GM12878 (cell line): ENCODE measurements at regions not wholly inside any gene's neighbourhood (a gene's known extent, or its start where the extent isn't known, plus 50 kb on each side); places are given as distances from the start of the nearest gene placed in this dataset.

Experiments
- ATAC-seq: fragments of 200-7000 bp; cut with Tn5 transposase; 3 replicates; pipeline ENCODE4 v1.9.1; 2020; ENCODE audit warnings: mild to moderate bottlenecking, moderate library complexity
- BruUV-seq: library from RNA; stranded (reverse); fragments of 400-500 nt; replicated peaks from 2 replicates; lab custom pipeline; 2021; lab: Mats Ljungman, UMichigan
- CTCF ChIA-PET: fragments of 300-600 bp; sonication (Branson Sonifier 250); formaldehyde crosslinking; extraction: SDS; loops from one replicate; lab custom pipeline; 2021; ENCODE audit warnings: inconsistent platforms; lab: Yijun Ruan, JAX
- POLR2A ChIA-PET: fragments of 350-600 bp; formaldehyde crosslinking; extraction: SDS; loops from one replicate; lab custom pipeline; 2021; ENCODE audit warnings: inconsistent platforms; lab: Charles Lee
- RAD21 ChIA-PET: fragments of 300-600 bp; sonication (Branson Sonifier 250); formaldehyde crosslinking; loops from one replicate; lab custom pipeline; 2023; ENCODE audit warnings: antibody characterized with exemption; ENCODE audit not compliant: unreplicated experiment; lab: Charles Lee
- SMC1A ChIA-PET: fragments of 300-600 bp; sonication (Branson Sonifier 250); formaldehyde crosslinking; loops from one replicate; lab custom pipeline; 2023; ENCODE audit not compliant: unreplicated experiment, uncharacterized antibody; lab: Charles Lee
- DNase-seq: peaks from one replicate; pipeline ENCODE4 v3.0.0-alpha.2; 2011; ENCODE audit warnings: low read depth, low spot score
- FAIRE-seq: peaks from 3 replicates; lab custom pipeline; 2011; peaks lifted over from hg19 to GRCh38; lab: Jason Lieb, UNC
- H2AFZ ChIP-seq: 2 replicates; pipeline ENCODE4 v1.6.0; 2011; ENCODE audit warnings: low read depth, low read length, control low read depth; ENCODE audit not compliant: control insufficient read depth
- H3K27ac ChIP-seq: 2 replicates; pipeline ENCODE4 v1.5.1; 2011; ENCODE audit warnings: control low read depth; ENCODE audit not compliant: control insufficient read depth, insufficient read depth
- H3K27me3 ChIP-seq, 2 experiments: replicated peaks in 1 of 2; 2 replicates each; pipeline versions ENCODE4 v1.6.0 to v1.6.1; 2011; ENCODE audit warnings: low read length in 1 of 2; ENCODE audit not compliant: control insufficient read depth in 2 of 2, insufficient read depth in 2 of 2
- H3K36me3 ChIP-seq, 2 experiments: 2 replicates each; pipeline ENCODE4 v1.5.1; 2011; ENCODE audit warnings: low read length in 1 of 2; ENCODE audit not compliant: control insufficient read depth in 2 of 2, insufficient read depth in 2 of 2
- H3K4me1 ChIP-seq: 2 replicates; pipeline ENCODE4 v1.6.1; 2011; ENCODE audit warnings: mild to moderate bottlenecking, low read length, moderate library complexity, mixed read lengths; ENCODE audit not compliant: control insufficient read depth, insufficient read depth
- H3K4me2 ChIP-seq: 2 replicates; pipeline ENCODE4 v1.6.0; 2011; ENCODE audit warnings: control low read depth; ENCODE audit not compliant: control insufficient read depth, insufficient read depth
- H3K4me3 ChIP-seq: fragments of 200-600 bp; sonication (generic); 2 replicates; pipeline ENCODE4 v1.5.1; 2016
- H3K79me2 ChIP-seq: 2 replicates; pipeline ENCODE4 v1.6.0; 2011; ENCODE audit warnings: low read length; ENCODE audit not compliant: control insufficient read depth, insufficient read depth
- H3K9ac ChIP-seq: 2 replicates; pipeline ENCODE4 v1.8.0; 2011; ENCODE audit warnings: low read length, control low read depth, mixed read lengths; ENCODE audit not compliant: control insufficient read depth, insufficient read depth
- H3K9me3 ChIP-seq: replicated peaks from 3 replicates; pipeline ENCODE4 v1.5.1; 2011; ENCODE audit warnings: mild to moderate bottlenecking, low read length; ENCODE audit not compliant: control insufficient read depth, insufficient read depth
- H4K20me1 ChIP-seq: 2 replicates; pipeline ENCODE4 v1.6.0; 2011; ENCODE audit not compliant: control insufficient read depth, insufficient read depth
- CTCF ChIP-seq, 3 experiments: IDR thresholded peaks in 2 of 3; conservative IDR thresholded peaks in 1 of 3; 2 replicates each; pipeline ENCODE4 v1.5.1; 2011; ENCODE audit warnings: low read depth in 3 of 3, low read length in 3 of 3, mild to moderate bottlenecking in 3 of 3, control low read depth in 2 of 3, moderate library complexity in 2 of 3, inconsistent platforms in 1 of 3, mixed read lengths in 1 of 3; ENCODE audit not compliant: control insufficient read depth in 2 of 3, insufficient read depth in 1 of 3; ENCODE audit errors: extremely low read depth in 1 of 3
- IKZF1 ChIP-seq: fragments of 450-650 bp; conservative IDR thresholded peaks from 2 replicates; pipeline ENCODE4 v1.6.1; 2017; ENCODE audit warnings: antibody characterized with exemption, mild to moderate bottlenecking
- RAD21 ChIP-seq: IDR thresholded peaks from 2 replicates; pipeline ENCODE4 v1.6.1; 2011; ENCODE audit warnings: mild to moderate bottlenecking, low read depth, low read length, moderate library complexity; ENCODE audit not compliant: insufficient read depth
- SMC3 ChIP-seq: IDR thresholded peaks from 2 replicates; pipeline ENCODE4 v1.6.1; 2011; ENCODE audit warnings: low read length, improper control_type of control experiment, borderline replicate concordance
- WGBS: methylation state at CpG from one replicate; pipeline ENCODE4 v1.1.6; 2016; ENCODE audit warnings: low lambda C conversion rate; ENCODE audit not compliant: insufficient replicate concordance, insufficient coverage; ENCODE audit errors: missing lambda C conversion rate; 5-methylcytosine and 5-hydroxymethylcytosine counted together
- in situ Hi-C: fragments of 300-500 bp; cut with MboI; formaldehyde crosslinking; loops from 9 replicates; pipeline ENCODE4 v1.14.3; 2018; ENCODE audit warnings: mixed read lengths
- intact Hi-C: fragments of 100-400 bp; cut with micrococcal nuclease; formaldehyde crosslinking; loops from one replicate; pipeline ENCODE4 v1.14.2; 2022; ENCODE audit not compliant: unreplicated experiment

GRCh38 chr9:19922476-19923118 is 133.8 kb upstream of the SLC24A2 start:
- Histone ChIP-seq H2AFZ (no peak overlapping the region), H3K4me1 (no peaks in the 10 kb centered on the region; the same call in 1 of the 2 replicates), H3K27ac (no peak overlapping the region), H3K4me3 (no peak overlapping the region), H3K4me2 (no peak overlapping the region), H3K36me3 (no peaks in the 10 kb centered on the region), H3K79me2 (no peaks in the 10 kb centered on the region), H3K27me3 (no peaks in the 10 kb centered on the region; a peak in 1 of 4 replicates), H4K20me1 (no peaks in the 10 kb centered on the region), H3K9me3 (no peaks in the 10 kb centered on the region), H3K9ac (no peak overlapping the region)
- BruUV-seq: no TSS peak
- RAD21 ChIA-PET: no interaction called here
- DNase-seq (no peak), ATAC-seq (no peak), FAIRE-seq (no peak)
- POLR2A ChIA-PET: no interaction called here
- in situ Hi-C loops (loop anchor here (10.0 kb wide), 1 partner anchor 432 kb away; no protein-coding TSS in a partner anchor), intact Hi-C loops (loop anchor here (5.0 kb wide), 1 partner anchor 430 kb away; no protein-coding TSS in a partner anchor)
- SMC1A ChIA-PET: interaction anchor here (1.1 to 1.7 kb wide), 2 partner anchors 13 to 1019 kb away, joined by 3 to 4 read pairs; no protein-coding TSS in a partner anchor
- TF ChIP-seq RAD21 (peak; percentile 49), CTCF (IDR thresholded peaks at IDR 0.05 in 2 of 3, conservative IDR thresholded peaks at IDR 0.05 in 1 of 3; ENCODE audit: control insufficient read depth in 2 of 3, extremely low read depth in 1 of 3, insufficient read depth in 1 of 3, low read depth in 3 of 3, low read length in 3 of 3) (peak; percentile 8 to 32 (median 8); a peak in 2 of 6 replicates), IKZF1 (no peak), SMC3 (peak; percentile 25; the same call in 1 of the 2 replicates)
- CTCF ChIA-PET: interaction anchor here (1.1 to 1.7 kb wide), 4 partner anchors 15 to 1188 kb away, joined by 3 to 6 read pairs (median 4); no protein-coding TSS in a partner anchor
- 0% methylated on average over 2 of the region's 2 CpGs for WGBS
